ES-I3 (cell line): ENCODE measurements at regions not wholly inside any gene's neighbourhood (a gene's known extent, or its start where the extent isn't known, plus 50 kb on each side); places are given as distances from the start of the nearest gene placed in this dataset.
"Not testable (repeated sequence)": the region's sequence is repeated elsewhere in the genome, so short reads cannot be mapped to it uniquely, and the experiment has no call there.

Source experiments
- H3K36me3 ChIP-seq: 2 replicates; pipeline ENCODE4 v1.6.1; 2013; ENCODE audit warnings: mild to moderate bottlenecking, low read length, control low read depth, moderate library complexity; ENCODE audit not compliant: insufficient read depth
- H3K4me1 ChIP-seq: 2 replicates; pipeline ENCODE4 v1.6.1; 2013; ENCODE audit warnings: mild to moderate bottlenecking, control low read depth, low read length; ENCODE audit not compliant: insufficient read depth
- H3K9ac ChIP-seq: 2 replicates; pipeline ENCODE4 v1.6.1; 2013; ENCODE audit warnings: low read depth, mild to moderate bottlenecking, low read length, moderate library complexity
- H3K9me3 ChIP-seq: 2 replicates; pipeline ENCODE4 v1.6.1; 2013; ENCODE audit warnings: mild to moderate bottlenecking, low read length, moderate library complexity; ENCODE audit not compliant: control insufficient read depth, insufficient read depth

- Histone ChIP-seq H3K36me3 (no peaks in the 10 kb centered on the region), H3K9ac (no peak overlapping the region), H3K4me1 (no peaks in the 10 kb centered on the region), H3K9me3 (no peaks in the 10 kb centered on the region)
Observed at GRCh38 chr5:27821681-27822080, 783.3 kb upstream of the CDH9 start.

DNA sequence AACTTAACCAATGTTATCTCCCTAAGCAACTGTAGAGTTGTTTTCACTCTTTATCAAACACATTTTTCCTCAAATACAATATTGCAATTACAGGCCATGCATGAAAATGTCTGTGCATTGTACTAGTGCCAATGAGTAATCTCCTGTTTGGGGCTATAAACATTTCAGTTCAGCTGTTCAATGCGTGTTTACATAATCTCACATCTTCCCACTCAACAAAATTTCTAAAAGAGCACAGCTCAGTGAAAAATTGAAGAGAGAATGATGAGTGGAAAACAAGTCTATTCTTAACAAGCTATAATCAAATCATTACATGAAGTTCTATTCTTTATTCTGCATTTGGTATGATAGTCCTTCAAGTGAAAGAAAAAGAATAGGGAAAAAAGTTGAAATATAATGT is 780.5 kb upstream of the CDH9 start:
- Histone ChIP-seq H3K4me1 (no peaks in the 10 kb centered on the region), H3K9me3 (no peaks in the 10 kb centered on the region), H3K36me3 (no peaks in the 10 kb centered on the region), H3K9ac (no peak overlapping the region)

GRCh38 chr5:27814983-27815382 is 776.6 kb upstream of the CDH9 start:
- no peaks in the 10 kb centered on the region for H3K36me3 ChIP-seq
- H3K9me3 ChIP-seq: no peaks in the 10 kb centered on the region
- no peaks in the 10 kb centered on the region for H3K4me1 ChIP-seq
- no peak overlapping the region for H3K9ac ChIP-seq

DNA sequence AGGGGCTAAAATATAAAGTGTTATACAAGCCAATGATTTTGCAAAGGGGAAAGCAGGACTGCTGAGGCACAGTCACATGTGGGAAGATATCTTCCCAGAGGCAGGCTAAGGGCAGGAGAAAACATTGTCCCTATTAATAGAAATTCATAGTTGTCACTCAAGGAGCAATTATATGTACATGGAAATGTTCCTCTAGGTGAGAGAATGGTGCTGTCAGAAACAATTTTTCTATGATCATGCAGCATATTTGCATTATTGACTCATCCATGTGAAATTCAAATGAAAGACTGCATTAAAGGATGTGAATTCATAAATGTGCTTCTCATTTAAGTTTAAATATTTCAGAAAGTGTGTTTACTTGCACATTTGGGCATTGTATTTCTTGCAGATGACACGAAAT is 775.9 kb upstream of the CDH9 start:
- Histone ChIP-seq H3K36me3 (no peaks in the 10 kb centered on the region), H3K9me3 (no peaks in the 10 kb centered on the region), H3K4me1 (no peaks in the 10 kb centered on the region), H3K9ac (no peak overlapping the region)

DNA sequence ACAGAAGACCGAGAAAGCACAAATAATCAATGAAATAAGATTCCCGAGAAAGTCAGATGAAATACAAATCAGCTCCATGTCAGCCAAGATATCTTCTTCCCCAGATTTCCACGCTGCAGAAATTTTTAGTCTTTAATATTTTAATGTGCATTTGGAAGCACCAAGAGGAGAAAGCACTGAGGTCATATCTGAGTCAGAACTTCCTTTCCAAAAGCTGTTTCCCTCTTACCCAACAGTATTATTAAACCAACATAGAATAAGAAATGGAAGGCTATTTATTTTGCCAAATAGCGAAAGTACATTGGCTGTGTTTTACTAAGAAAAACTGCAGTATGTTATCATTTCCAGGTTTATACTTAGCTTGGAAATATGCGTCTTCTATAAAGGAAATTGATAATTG is 772.1 kb upstream of the CDH9 start:
- Histone ChIP-seq H3K4me1 (no peaks in the 10 kb centered on the region), H3K9ac (no peak overlapping the region), H3K9me3 (no peaks in the 10 kb centered on the region), H3K36me3 (no peaks in the 10 kb centered on the region)

- H3K4me1 ChIP-seq: no peaks in the 10 kb centered on the region
Observed at GRCh38 chr5:27797220-27797619, 758.8 kb upstream of the CDH9 start.

DNA sequence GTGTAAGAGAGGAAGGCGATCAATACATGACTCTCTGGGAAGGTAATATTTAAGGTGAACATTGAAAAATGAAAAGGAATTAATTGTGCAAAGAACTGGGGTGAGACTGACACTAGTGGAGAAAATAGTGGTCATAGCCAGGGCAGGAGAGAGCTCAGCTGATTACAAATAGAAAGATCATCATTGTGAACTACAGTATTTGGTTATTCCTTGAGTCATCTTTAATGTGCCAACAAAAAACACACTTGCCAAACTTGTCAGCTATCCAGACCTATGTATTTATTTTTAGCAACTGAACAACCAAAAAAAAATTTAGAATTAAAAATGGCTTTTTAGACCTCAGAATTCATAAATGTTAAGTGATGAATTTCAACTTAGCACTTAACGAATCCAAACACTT is 749.8 kb upstream of the CDH9 start:
- no peaks in the 10 kb centered on the region for H3K36me3 ChIP-seq
- no peaks in the 10 kb centered on the region for H3K9me3 ChIP-seq
- H3K9ac ChIP-seq: no peak overlapping the region
- H3K4me1 ChIP-seq: no peaks in the 10 kb centered on the region

More at GRCh38 chr5:27797220-27797619, 758.8 kb upstream of the CDH9 start:
- Histone ChIP-seq H3K9ac (no peak overlapping the region), H3K36me3 (no peaks in the 10 kb centered on the region), H3K9me3 (no peaks in the 10 kb centered on the region)

DNA sequence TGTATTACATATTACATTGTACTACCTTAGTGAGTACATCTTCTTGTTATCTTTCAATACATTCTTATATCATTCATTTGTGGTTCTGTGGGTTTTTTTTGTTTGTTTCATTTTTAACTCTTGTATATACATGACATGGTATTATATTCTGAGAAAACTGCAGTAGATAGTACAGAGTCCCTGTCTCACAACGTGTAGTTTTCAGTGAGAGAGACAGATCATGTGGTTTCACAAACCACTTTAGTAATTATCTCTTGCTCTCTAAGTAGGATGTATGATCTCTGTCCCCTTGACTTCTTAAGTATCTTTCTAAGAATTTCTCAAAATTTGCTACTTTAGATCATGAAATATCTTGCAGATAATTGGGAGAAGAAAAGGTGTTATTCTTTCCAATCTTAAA is 745.9 kb upstream of the CDH9 start:
- H3K4me1 ChIP-seq: no peaks in the 10 kb centered on the region
- H3K9ac ChIP-seq: no peak overlapping the region
- no peaks in the 10 kb centered on the region for H3K36me3 ChIP-seq

GRCh38 chr5:27778121-27778520 is 739.7 kb upstream of the CDH9 start:
- H3K36me3 ChIP-seq: no peaks in the 10 kb centered on the region
- no peaks in the 10 kb centered on the region for H3K9me3 ChIP-seq
- no peaks in the 10 kb centered on the region for H3K4me1 ChIP-seq
- no peak overlapping the region for H3K9ac ChIP-seq

More for the DNA sequence above, 745.9 kb upstream of the CDH9 start:
- H3K9me3 ChIP-seq: no peaks in the 10 kb centered on the region

DNA sequence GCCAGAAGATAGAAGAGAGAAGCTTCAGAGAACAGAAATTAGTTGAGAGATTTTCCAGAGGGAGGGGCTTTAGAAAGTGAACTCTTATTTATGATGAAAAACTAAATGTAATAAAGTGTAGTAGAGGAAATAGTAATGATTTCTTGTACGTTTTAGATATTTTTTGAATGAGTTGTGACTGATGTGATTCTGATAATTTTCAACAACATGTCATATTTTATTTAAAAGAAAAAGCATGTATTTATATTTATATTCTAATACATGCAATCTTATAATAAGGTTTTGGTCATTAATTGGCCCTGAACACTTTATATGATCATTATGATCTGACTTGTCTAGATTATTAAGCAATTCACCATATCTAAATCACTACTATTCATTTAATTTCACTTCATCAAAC is 735.2 kb upstream of the CDH9 start:
- no peaks in the 10 kb centered on the region for H3K4me1 ChIP-seq

DNA sequence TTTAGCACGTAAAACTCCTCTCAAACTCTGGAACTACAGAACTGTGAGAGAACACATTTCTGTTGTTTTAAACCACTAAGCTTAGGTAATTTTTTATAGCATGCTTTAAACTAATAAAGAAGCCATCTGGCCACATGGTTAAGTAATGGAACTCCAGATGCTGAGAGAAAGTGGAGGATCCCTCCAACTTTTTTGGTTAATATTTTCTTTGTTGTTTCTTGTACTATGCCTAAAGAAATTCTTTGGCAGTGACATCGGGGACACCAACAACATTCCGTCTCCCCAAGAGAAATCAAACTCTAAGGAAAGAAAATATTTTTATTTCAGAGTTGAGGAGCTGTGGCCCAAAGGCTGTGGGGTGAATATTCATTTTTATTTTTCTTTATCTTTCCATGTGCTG is 734.8 kb upstream of the CDH9 start:
- no peak overlapping the region for H3K9ac ChIP-seq
- no peaks in the 10 kb centered on the region for H3K36me3 ChIP-seq
- no peaks in the 10 kb centered on the region for H3K9me3 ChIP-seq
- H3K4me1 ChIP-seq: no peaks in the 10 kb centered on the region

More for the DNA sequence above, 735.2 kb upstream of the CDH9 start:
- Histone ChIP-seq H3K9me3 (no peaks in the 10 kb centered on the region), H3K9ac (no peak overlapping the region), H3K36me3 (no peaks in the 10 kb centered on the region)

- no peaks in the 10 kb centered on the region for H3K9me3 ChIP-seq
- H3K9ac ChIP-seq: no peak overlapping the region
- no peaks in the 10 kb centered on the region for H3K4me1 ChIP-seq
- H3K36me3 ChIP-seq: no peaks in the 10 kb centered on the region
Observed at GRCh38 chr5:27769748-27770402, 731.5 kb upstream of the CDH9 start.

DNA sequence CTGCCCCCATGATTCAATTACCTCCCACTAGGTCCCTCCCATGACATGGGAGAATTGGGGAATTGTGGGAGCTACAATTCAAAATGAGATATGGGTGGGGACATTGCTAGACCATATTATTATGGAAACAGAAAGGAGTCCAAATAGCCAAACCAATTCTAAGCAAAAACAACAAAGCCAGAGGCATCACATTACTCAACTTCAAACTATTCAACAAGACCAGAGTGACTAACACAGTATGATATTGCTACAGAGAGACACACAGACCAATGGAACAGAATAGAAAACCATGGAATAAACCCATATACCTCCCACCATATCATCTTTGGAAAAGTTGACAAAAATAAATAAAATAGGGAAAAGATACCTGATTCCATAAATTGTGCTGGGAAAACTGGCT is 710.5 kb upstream of the CDH9 start:
- Histone ChIP-seq H3K9ac (no peak overlapping the region), H3K36me3 (no peaks in the 10 kb centered on the region), H3K9me3 (peaks cover 2% of the 10 kb centered on the region; the same call in 1 of the 2 replicates), H3K4me1 (no peaks in the 10 kb centered on the region)

DNA sequence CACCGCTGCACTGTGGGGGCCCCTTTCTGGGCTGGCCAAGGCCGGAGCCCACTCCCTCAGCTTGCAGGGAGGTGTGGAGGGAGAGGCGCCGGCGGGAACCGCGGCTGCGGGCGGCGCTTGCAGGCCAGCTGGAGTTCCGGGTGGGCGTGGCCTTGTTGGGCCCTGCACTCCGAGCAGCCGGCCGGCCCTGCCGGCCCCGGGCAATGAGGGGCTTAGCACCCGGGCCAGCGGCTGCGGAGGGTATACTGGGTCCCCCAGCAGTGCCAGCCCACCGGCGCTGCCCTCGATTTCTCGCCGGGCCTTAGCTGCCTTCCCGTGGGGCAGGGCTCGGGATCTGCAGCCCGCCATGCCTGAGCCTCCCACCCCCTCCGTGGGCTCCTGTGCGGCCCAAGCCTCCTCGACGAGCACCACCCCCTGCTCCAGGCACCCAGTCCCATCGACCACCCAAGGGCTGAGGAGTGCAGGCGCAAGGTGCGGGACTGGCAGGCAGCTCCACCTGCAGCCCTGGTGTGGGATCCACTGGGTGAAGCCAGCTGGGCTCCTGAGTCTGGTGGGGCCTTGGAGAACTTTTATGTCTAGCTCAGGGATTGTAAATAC is 705.1 kb upstream of the CDH9 start:
- H3K36me3 ChIP-seq, H3K4me1 ChIP-seq, H3K9me3 ChIP-seq, H3K9ac ChIP-seq: not testable (repeated sequence)

GRCh38 chr5:27742805-27743204 is 704.4 kb upstream of the CDH9 start:
- no peaks in the 10 kb centered on the region for H3K4me1 ChIP-seq

More at GRCh38 chr5:27742805-27743204, 704.4 kb upstream of the CDH9 start:
- H3K36me3 ChIP-seq: no peaks in the 10 kb centered on the region
- no peaks in the 10 kb centered on the region for H3K9me3 ChIP-seq
- no peak overlapping the region for H3K9ac ChIP-seq
